ENCODE measurements at regions not wholly inside any gene's neighbourhood (a gene's known extent, or its start where the extent isn't known, plus 50 kb on each side); places are given as distances from the start of the nearest gene placed in this dataset.
"Not testable (repeated sequence)": the region's sequence is repeated elsewhere in the genome, so short reads cannot be mapped to it uniquely, and the experiment has no call there.

DNA sequence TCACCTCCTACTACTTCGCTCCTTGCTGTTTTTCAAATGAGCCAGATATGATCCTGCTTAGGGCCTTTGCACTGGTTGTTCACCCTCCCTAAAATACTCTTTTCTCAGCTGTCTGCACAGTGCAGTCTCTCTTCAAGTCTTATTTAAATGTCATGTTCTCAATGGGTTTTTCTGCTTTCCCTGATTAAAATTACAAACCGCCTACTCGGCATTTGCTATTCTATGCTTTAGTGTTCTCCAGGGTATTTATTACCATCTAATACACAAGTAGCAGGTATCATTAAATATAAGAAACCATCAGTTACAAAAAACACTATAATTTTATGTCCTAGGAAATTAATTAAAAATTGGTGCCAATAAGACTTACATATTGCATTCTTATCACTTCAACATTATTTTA is 108.0 kb upstream of the TMTC1 start:
- H3K27ac Mint-ChIP-seq: no peak overlapping the region
- Histone ChIP-seq H3K36me3 (ENCODE audit: control insufficient read depth in 2 of 2, extremely low read depth in 1 of 2, insufficient read depth in 1 of 2, low read length in 1 of 2) (no peaks in the 10 kb centered on the region), H3K9me3 (no peaks in the 10 kb centered on the region), H3K4me3 (ENCODE audit: control insufficient read depth in 1 of 2, extremely low read depth in 1 of 2, low read length in 1 of 2) (no peak overlapping the region), H3K4me1 (ENCODE audit: control insufficient read depth in 1 of 2, extremely low read depth in 1 of 2, insufficient read depth in 2 of 2, low read length in 2 of 2) (no peaks in the 10 kb centered on the region), H3K27me3 (replicated peaks in 1 of 2; ENCODE audit: control insufficient read depth in 2 of 2, extremely low read depth in 1 of 2, insufficient read depth in 2 of 2, low read length in 1 of 2) (no peaks in the 10 kb centered on the region), H3K27ac (ENCODE audit: low read length) (no peak overlapping the region)
- H3K27me3 Mint-ChIP-seq: no peaks in the 10 kb centered on the region
- no peaks in the 10 kb centered on the region for H3K4me1 Mint-ChIP-seq
- H3K36me3 Mint-ChIP-seq: no peaks in the 10 kb centered on the region
- H3K4me3 Mint-ChIP-seq: no peak overlapping the region
- ChIA-PET POLR2A (no interaction called here), CTCF (no interaction called here)
- ATAC-seq (replicated peaks in 1 of 4) (no peak), DNase-seq (no peak)
- peaks cover 4 to 8% (median 6%) of the 10 kb centered on the region in 3 donors for H3K9me3 Mint-ChIP-seq
- WGBS (ENCODE audit: insufficient coverage): 50% methylated on average over 1 of the region's 3 CpGs

DNA sequence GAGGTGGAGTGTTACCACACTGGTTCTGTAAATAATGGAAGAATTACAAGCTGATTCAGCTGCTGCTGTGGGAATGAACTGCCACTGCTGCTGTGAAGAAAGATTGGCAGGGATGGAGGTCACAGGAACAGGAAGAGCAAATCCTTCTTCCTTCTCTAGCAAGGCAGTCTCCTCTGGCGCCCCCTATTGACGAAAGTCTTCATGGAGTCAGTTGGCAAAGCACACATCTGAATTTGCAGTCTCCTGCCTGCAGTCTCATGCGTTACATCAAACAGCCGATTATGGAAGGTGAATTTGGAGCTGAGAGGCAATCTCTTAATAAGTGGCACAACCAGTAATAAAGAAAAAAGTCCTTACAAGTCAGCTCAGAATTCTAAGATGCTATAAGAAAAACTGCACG is 106.0 kb upstream of the TMTC1 start:
- Mint-ChIP-seq H3K27me3 (no peaks in the 10 kb centered on the region), H3K4me3 (no peak overlapping the region), H3K36me3 (no peaks in the 10 kb centered on the region), H3K4me1 (no peaks in the 10 kb centered on the region), H3K27ac (no peak overlapping the region), H3K9me3 (peaks cover 7 to 10% (median 7%) of the 10 kb centered on the region in 3 donors)
- Histone ChIP-seq H3K27ac (ENCODE audit: low read length) (no peak overlapping the region), H3K36me3 (ENCODE audit: control insufficient read depth in 2 of 2, extremely low read depth in 1 of 2, insufficient read depth in 1 of 2, low read length in 1 of 2) (no peaks in the 10 kb centered on the region), H3K27me3 (replicated peaks in 1 of 2; ENCODE audit: control insufficient read depth in 2 of 2, extremely low read depth in 1 of 2, insufficient read depth in 2 of 2, low read length in 1 of 2) (no peaks in the 10 kb centered on the region), H3K4me3 (ENCODE audit: control insufficient read depth in 1 of 2, extremely low read depth in 1 of 2, low read length in 1 of 2) (no peak overlapping the region), H3K9me3 (no peaks in the 10 kb centered on the region), H3K4me1 (ENCODE audit: control insufficient read depth in 1 of 2, extremely low read depth in 1 of 2, insufficient read depth in 2 of 2, low read length in 2 of 2) (no peaks in the 10 kb centered on the region)
- ChIA-PET POLR2A (no interaction called here), CTCF (no interaction called here)
- 83% methylated on average over 1 of the region's 5 CpGs for WGBS (ENCODE audit: insufficient coverage)
- ATAC-seq (replicated peaks in 1 of 4): no peak
- DNase-seq: no peak

DNA sequence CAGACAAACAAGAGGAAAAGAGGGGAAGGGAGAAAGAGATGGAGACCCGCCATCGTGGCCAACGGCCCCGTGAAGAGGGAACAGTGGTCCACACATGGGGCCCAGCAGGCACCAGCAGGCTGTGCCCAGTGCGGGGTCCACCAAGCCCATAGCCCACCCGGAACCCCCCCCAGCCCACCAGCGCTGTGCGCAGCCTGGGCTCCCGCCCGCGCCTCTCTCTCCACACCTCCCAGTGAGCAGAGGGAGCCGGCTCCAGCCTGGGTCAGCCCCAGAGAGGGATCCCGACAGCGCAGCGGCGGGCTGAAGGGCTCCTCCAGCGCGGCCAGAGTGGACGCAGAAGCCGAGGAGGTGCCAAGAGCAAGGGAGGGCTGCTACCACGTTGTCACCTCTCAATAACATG is 105.0 kb upstream of the TMTC1 start:
- WGBS (ENCODE audit: insufficient coverage): 73% methylated on average over 6 of the region's 21 CpGs
- Mint-ChIP-seq H3K27me3 (no peaks in the 10 kb centered on the region), H3K4me1 (no peaks in the 10 kb centered on the region), H3K9me3 (peaks cover 8 to 18% (median 9%) of the 10 kb centered on the region in 3 donors), H3K36me3 (no peaks in the 10 kb centered on the region), H3K4me3 (no peak overlapping the region), H3K27ac (no peak overlapping the region)
- ChIA-PET POLR2A (no interaction called here), CTCF (no interaction called here)
- ATAC-seq (replicated peaks in 1 of 4): no peak
- Histone ChIP-seq H3K4me1 (ENCODE audit: control insufficient read depth in 1 of 2, extremely low read depth in 1 of 2, insufficient read depth in 2 of 2, low read length in 2 of 2) (no peaks in the 10 kb centered on the region), H3K9me3 (no peaks in the 10 kb centered on the region), H3K4me3 (ENCODE audit: control insufficient read depth in 1 of 2, extremely low read depth in 1 of 2, low read length in 1 of 2) (no peak overlapping the region), H3K27me3 (replicated peaks in 1 of 2; ENCODE audit: control insufficient read depth in 2 of 2, extremely low read depth in 1 of 2, insufficient read depth in 2 of 2, low read length in 1 of 2) (no peaks in the 10 kb centered on the region), H3K36me3 (ENCODE audit: control insufficient read depth in 2 of 2, extremely low read depth in 1 of 2, insufficient read depth in 1 of 2, low read length in 1 of 2) (no peaks in the 10 kb centered on the region), H3K27ac (ENCODE audit: low read length) (no peak overlapping the region)
- no peak for DNase-seq

DNA sequence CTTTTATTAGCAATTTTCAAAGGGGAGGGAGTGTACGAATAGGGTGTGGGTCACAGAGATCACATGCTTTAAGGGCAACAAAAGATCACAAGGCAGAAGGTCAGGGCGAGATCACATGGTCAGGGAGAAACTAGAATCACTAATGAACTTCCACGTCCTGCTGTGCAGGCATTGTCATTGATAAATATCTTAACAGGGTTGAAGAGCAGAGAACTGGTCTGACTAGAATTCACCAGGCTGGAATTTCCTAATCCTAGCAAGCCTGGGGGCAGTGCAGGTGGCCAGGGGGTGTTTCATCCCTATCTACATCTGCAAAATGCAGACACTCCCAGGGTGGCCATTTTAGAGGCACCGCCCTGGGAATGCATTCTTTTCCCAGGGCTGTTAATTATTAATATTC is 101.2 kb upstream of the TMTC1 start:
- ATAC-seq (replicated peaks in 1 of 4); H3K4me1 Mint-ChIP-seq; CTCF ChIA-PET; H3K27ac Mint-ChIP-seq; H3K36me3 ChIP-seq (ENCODE audit: control insufficient read depth in 2 of 2, extremely low read depth in 1 of 2, insufficient read depth in 1 of 2, low read length in 1 of 2); H3K36me3 Mint-ChIP-seq; DNase-seq; H3K4me3 ChIP-seq (ENCODE audit: control insufficient read depth in 1 of 2, extremely low read depth in 1 of 2, low read length in 1 of 2); H3K4me1 ChIP-seq (ENCODE audit: control insufficient read depth in 1 of 2, extremely low read depth in 1 of 2, insufficient read depth in 2 of 2, low read length in 2 of 2); H3K27me3 Mint-ChIP-seq; H3K4me3 Mint-ChIP-seq; H3K27me3 ChIP-seq (replicated peaks in 1 of 2; ENCODE audit: control insufficient read depth in 2 of 2, extremely low read depth in 1 of 2, insufficient read depth in 2 of 2, low read length in 1 of 2); H3K9me3 ChIP-seq; H3K27ac ChIP-seq (ENCODE audit: low read length); POLR2A ChIA-PET: not testable (repeated sequence)
- peaks cover 9 to 14% (median 11%) of the 10 kb centered on the region in 3 donors for H3K9me3 Mint-ChIP-seq
- WGBS (ENCODE audit: insufficient coverage): no CpG with 5 or more reads among the region's 4 CpGs

DNA sequence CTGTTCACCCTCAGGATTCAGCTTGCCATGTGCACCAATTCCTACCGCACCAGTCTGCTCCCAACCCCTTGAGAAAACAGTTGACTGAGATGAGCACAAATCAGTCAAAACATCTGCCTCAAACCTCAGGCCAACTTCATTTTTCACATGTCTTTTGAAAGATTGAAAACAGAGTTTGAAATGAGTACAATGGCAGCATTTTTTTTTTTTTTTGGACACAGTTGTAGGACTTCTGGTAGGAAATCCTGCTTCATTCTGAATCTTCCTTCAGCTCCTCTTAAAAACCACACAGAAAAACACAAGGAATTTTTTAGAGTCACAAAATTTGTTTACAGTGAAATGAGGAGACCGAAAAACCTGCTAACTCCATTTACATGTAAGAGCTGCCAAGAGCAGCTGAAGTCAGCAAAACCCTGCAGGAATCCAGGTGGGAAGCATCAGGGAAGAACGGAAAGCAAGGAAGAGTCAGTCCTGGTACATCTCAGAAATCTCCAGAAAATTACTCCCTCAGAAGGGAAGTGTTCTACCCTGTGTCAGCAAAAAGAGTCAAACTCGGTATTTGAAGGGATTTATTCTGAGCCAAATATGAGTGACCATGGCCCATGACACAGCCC is 100.3 kb upstream of the TMTC1 start:
- no peak for DNase-seq
- Histone ChIP-seq H3K27me3 (replicated peaks in 1 of 2; ENCODE audit: control insufficient read depth in 2 of 2, extremely low read depth in 1 of 2, insufficient read depth in 2 of 2, low read length in 1 of 2) (no peaks in the 10 kb centered on the region), H3K9me3 (no peaks in the 10 kb centered on the region), H3K27ac (ENCODE audit: low read length) (no peak overlapping the region), H3K4me3 (ENCODE audit: control insufficient read depth in 1 of 2, extremely low read depth in 1 of 2, low read length in 1 of 2) (no peak overlapping the region), H3K36me3 (ENCODE audit: control insufficient read depth in 2 of 2, extremely low read depth in 1 of 2, insufficient read depth in 1 of 2, low read length in 1 of 2) (no peaks in the 10 kb centered on the region), H3K4me1 (ENCODE audit: control insufficient read depth in 1 of 2, extremely low read depth in 1 of 2, insufficient read depth in 2 of 2, low read length in 2 of 2) (no peaks in the 10 kb centered on the region)
- 80% methylated on average over 2 of the region's 4 CpGs for WGBS (ENCODE audit: insufficient coverage)
- H3K36me3 Mint-ChIP-seq: no peaks in the 10 kb centered on the region
- ChIA-PET CTCF (no interaction called here), POLR2A (no interaction called here)
- no peaks in the 10 kb centered on the region for H3K27me3 Mint-ChIP-seq
- no peak for ATAC-seq (replicated peaks in 1 of 4)
- peaks cover 9 to 14% (median 13%) of the 10 kb centered on the region in 3 donors for H3K9me3 Mint-ChIP-seq
- no peak overlapping the region for H3K4me3 Mint-ChIP-seq
- no peak overlapping the region for H3K27ac Mint-ChIP-seq
- no peaks in the 10 kb centered on the region for H3K4me1 Mint-ChIP-seq

DNA sequence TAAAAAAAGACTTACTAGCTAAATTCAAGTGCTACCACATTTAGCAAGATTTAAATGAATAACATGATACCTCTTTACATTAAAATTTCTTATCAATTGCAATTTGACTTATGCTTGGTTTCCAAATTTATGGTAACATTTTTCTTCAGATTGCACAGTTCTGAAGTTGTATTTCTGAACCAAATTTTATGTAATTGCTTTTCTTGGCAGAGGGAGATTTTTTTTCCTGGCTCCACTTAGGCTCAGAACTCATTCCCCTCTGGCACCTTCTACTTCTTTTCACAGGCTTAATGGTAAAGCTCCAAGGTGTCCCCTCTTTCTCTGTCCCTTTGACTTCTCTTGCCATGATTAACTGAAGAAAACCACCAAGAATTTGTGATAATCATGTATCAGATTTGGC is 99.8 kb upstream of the TMTC1 start:
- Histone ChIP-seq H3K27me3 (replicated peaks in 1 of 2; ENCODE audit: control insufficient read depth in 2 of 2, extremely low read depth in 1 of 2, insufficient read depth in 2 of 2, low read length in 1 of 2) (no peaks in the 10 kb centered on the region), H3K9me3 (no peaks in the 10 kb centered on the region), H3K27ac (ENCODE audit: low read length) (no peak overlapping the region), H3K4me1 (ENCODE audit: control insufficient read depth in 1 of 2, extremely low read depth in 1 of 2, insufficient read depth in 2 of 2, low read length in 2 of 2) (no peaks in the 10 kb centered on the region), H3K36me3 (ENCODE audit: control insufficient read depth in 2 of 2, extremely low read depth in 1 of 2, insufficient read depth in 1 of 2, low read length in 1 of 2) (no peaks in the 10 kb centered on the region), H3K4me3 (ENCODE audit: control insufficient read depth in 1 of 2, extremely low read depth in 1 of 2, low read length in 1 of 2) (no peak overlapping the region)
- ChIA-PET CTCF (no interaction called here), POLR2A (no interaction called here)
- no peaks in the 10 kb centered on the region for H3K4me1 Mint-ChIP-seq
- H3K9me3 Mint-ChIP-seq: peaks cover 10 to 14% (median 13%) of the 10 kb centered on the region in 3 donors
- DNase-seq: no peak
- H3K36me3 Mint-ChIP-seq: no peaks in the 10 kb centered on the region
- no peak overlapping the region for H3K4me3 Mint-ChIP-seq
- H3K27ac Mint-ChIP-seq: no peak overlapping the region
- ATAC-seq (replicated peaks in 1 of 4): no peak
- no peaks in the 10 kb centered on the region for H3K27me3 Mint-ChIP-seq

DNA sequence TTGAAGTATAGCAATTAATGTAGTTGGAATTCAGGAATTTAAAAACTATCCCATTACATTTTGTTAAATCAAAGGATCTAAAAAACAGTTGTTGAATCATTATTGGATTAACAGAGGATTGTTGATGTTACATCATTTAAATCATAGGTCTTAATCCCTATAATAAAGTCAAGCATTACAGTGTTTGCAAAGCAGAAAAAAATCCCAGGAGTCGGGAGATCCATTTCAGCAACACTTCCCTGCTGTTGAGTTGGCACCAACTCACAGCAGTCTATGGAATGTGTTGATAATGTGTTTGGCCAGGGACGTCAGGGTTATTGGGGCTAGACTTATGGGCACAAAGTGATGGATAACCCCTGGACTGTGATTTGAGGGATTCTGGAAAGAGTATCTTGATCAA is 99.1 kb upstream of the TMTC1 start:
- no peaks in the 10 kb centered on the region for H3K36me3 Mint-ChIP-seq
- H3K36me3 ChIP-seq (ENCODE audit: control insufficient read depth in 2 of 2, extremely low read depth in 1 of 2, insufficient read depth in 1 of 2, low read length in 1 of 2): no peaks in the 10 kb centered on the region
- ChIA-PET CTCF (no interaction called here), POLR2A (no interaction called here)
- H3K4me3 Mint-ChIP-seq: no peak overlapping the region
- no peaks in the 10 kb centered on the region for H3K27me3 ChIP-seq (replicated peaks in 1 of 2; ENCODE audit: control insufficient read depth in 2 of 2, extremely low read depth in 1 of 2, insufficient read depth in 2 of 2, low read length in 1 of 2)
- ATAC-seq (replicated peaks in 1 of 4) (no peak), DNase-seq (no peak)
- no peak overlapping the region for H3K27ac Mint-ChIP-seq
- no peaks in the 10 kb centered on the region for H3K4me1 ChIP-seq (ENCODE audit: control insufficient read depth in 1 of 2, extremely low read depth in 1 of 2, insufficient read depth in 2 of 2, low read length in 2 of 2)
- H3K4me3 ChIP-seq (ENCODE audit: control insufficient read depth in 1 of 2, extremely low read depth in 1 of 2, low read length in 1 of 2): no peak overlapping the region
- H3K27ac ChIP-seq (ENCODE audit: low read length): no peak overlapping the region
- H3K27me3 Mint-ChIP-seq: no peaks in the 10 kb centered on the region
- H3K9me3 Mint-ChIP-seq: peaks cover 13 to 17% (median 13%) of the 10 kb centered on the region in 3 donors
- 33% methylated on average over 1 of the region's 2 CpGs for WGBS (ENCODE audit: insufficient coverage)
- H3K4me1 Mint-ChIP-seq: no peaks in the 10 kb centered on the region
- no peaks in the 10 kb centered on the region for H3K9me3 ChIP-seq

Measured in T-cell (primary cell).